RWPE2 (cell line): ENCODE measurements at regions not wholly inside any gene's neighbourhood (a gene's known extent, or its start where the extent isn't known, plus 50 kb on each side); places are given as distances from the start of the nearest gene placed in this dataset.
"Not testable (repeated sequence)": the region's sequence is repeated elsewhere in the genome, so short reads cannot be mapped to it uniquely, and the experiment has no call there.

Source experiments
- ATAC-seq: fragments of 200-7000 bp; cut with Tn5 transposase; 3 replicates; pipeline ENCODE4 v1.9.1; 2021; ENCODE audit warnings: low read depth
- DNase-seq: peaks from one replicate; pipeline ENCODE4 v3.0.0-alpha.2; 2020; ENCODE audit warnings: low spot score
- H3K27ac ChIP-seq: fragments of 450-650 bp; 2 replicates; pipeline ENCODE4 v1.5.1; 2017; ENCODE audit warnings: mild to moderate bottlenecking; ENCODE audit not compliant: poor library complexity, severe bottlenecking
- H3K27me3 ChIP-seq: fragments of 250-450 bp; sonication (Bioruptor Pico); 2 replicates; pipeline ENCODE4 v1.5.1; 2021; ENCODE audit warnings: mild to moderate bottlenecking, moderate library complexity; ENCODE audit not compliant: insufficient read depth, poor library complexity, severe bottlenecking
- H3K36me3 ChIP-seq: fragments of 250-450 bp; sonication (Bioruptor Pico); 2 replicates; pipeline ENCODE4 v1.5.1; 2020; ENCODE audit warnings: low read depth, mild to moderate bottlenecking, moderate library complexity
- H3K4me1 ChIP-seq: fragments of 250-450 bp; sonication (Bioruptor Pico); 2 replicates; pipeline ENCODE4 v1.5.1; 2021; ENCODE audit warnings: mild to moderate bottlenecking, moderate library complexity; ENCODE audit not compliant: insufficient read depth, poor library complexity, severe bottlenecking
- H3K4me3 ChIP-seq: fragments of 250-450 bp; sonication (Bioruptor Pico); 2 replicates; pipeline ENCODE4 v1.5.1; 2021; ENCODE audit warnings: mild to moderate bottlenecking, moderate library complexity; ENCODE audit not compliant: severe bottlenecking
- H3K9me3 ChIP-seq: fragments of 250-450 bp; sonication (Bioruptor Pico); 2 replicates; pipeline ENCODE4 v1.5.1; 2021; ENCODE audit warnings: mild to moderate bottlenecking, moderate library complexity; ENCODE audit not compliant: severe bottlenecking
- CTCF ChIP-seq: fragments of 450-650 bp; IDR thresholded peaks from one replicate; pipeline ENCODE4 v1.5.1; 2017; ENCODE audit warnings: mild to moderate bottlenecking, moderate library complexity; ENCODE audit not compliant: poor library complexity, severe bottlenecking

DNA sequence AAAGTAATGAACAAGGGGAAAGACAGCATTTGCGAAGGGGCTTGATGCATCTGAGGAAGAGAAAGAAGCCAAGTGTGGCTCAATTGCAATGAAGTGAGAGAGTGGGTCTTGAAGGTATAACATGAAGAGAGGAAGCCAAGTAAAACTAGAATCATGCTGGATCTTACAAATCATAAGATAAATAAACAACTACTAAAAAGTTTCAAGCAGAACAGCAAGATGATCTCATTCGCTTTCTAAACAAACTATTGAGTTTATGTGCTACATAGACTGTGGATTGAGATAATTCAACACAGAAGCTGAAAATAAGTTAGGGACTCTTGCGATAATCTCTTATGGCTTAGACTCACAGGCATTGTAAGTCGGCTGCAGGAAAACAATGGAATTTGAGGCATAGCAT lies 1310.5 kb upstream of the NRXN1 start:
- no peaks in the 10 kb centered on the region for H3K4me1 ChIP-seq
- no peak overlapping the region for H3K27ac ChIP-seq
- no peaks in the 10 kb centered on the region for H3K36me3 ChIP-seq
- no peaks in the 10 kb centered on the region for H3K9me3 ChIP-seq
- no peaks in the 10 kb centered on the region for H3K27me3 ChIP-seq
- TF ChIP-seq CTCF, result no peak
- DNase-seq (no peak), ATAC-seq (no peak)
- no peak overlapping the region for H3K4me3 ChIP-seq

- Histone ChIP-seq H3K9me3 (no peaks in the 10 kb centered on the region), H3K27ac (no peak overlapping the region), H3K27me3 (no peaks in the 10 kb centered on the region), H3K4me1 (no peaks in the 10 kb centered on the region), H3K36me3 (no peaks in the 10 kb centered on the region), H3K4me3 (no peak overlapping the region)
- ATAC-seq, result no peak
- TF ChIP-seq CTCF, result no peak
- DNase-seq, result no peak
Observed at GRCh38 chr2:52341732-52342131, 1309.8 kb upstream of the NRXN1 start.

DNA sequence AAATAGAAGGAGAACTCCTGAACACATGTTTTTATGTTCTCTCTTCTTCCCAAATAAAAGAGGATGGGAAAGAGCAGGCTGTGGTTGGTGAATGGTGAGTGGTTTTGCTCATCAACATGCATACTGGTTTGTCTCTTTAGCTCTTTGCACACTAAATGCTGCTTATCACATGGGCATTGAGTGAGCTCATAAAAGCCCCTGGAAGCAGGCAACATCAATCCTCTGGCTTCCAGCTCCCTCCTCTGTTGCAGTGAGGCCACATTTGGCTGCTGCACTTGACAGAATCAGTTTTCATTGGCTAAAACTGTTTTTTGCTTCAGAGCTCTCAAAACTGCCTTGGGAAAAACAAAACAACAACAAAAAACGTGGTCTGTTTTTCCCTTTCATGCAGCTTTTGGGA lies 1308.2 kb upstream of the NRXN1 start:
- no peaks in the 10 kb centered on the region for H3K4me1 ChIP-seq
- TF ChIP-seq CTCF, result no peak
- no peaks in the 10 kb centered on the region for H3K36me3 ChIP-seq
- ATAC-seq, result no peak
- H3K27ac ChIP-seq, result no peak overlapping the region
- no peak overlapping the region for H3K4me3 ChIP-seq
- no peaks in the 10 kb centered on the region for H3K27me3 ChIP-seq
- DNase-seq, result no peak
- H3K9me3 ChIP-seq, result no peaks in the 10 kb centered on the region

DNA sequence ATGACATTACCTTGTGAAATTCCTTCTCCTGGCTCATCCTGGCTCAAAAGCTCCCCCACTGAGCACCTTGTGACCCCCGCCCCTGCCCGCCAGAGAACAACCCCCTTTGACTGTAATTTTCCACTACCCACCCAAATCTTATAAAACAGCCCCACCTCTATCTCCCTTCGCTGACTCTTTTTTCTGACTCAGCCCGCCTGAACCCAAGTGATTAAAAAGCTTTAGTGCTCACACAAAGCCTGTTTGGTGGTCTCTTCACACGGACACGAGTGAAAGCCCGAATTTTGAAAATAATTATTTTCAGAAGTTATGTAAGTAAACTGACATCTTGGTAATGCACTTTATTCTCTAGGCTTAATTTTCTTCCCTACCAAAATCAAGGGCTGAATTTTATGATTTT lies 1305.9 kb upstream of the NRXN1 start:
- H3K4me3 ChIP-seq, ATAC-seq, H3K27me3 ChIP-seq, H3K36me3 ChIP-seq, H3K27ac ChIP-seq, DNase-seq, H3K4me1 ChIP-seq, H3K9me3 ChIP-seq: not testable (repeated sequence)

GRCh38 chr2:52336951-52337350 lies 1305.0 kb upstream of the NRXN1 start:
- TF ChIP-seq CTCF, result no peak
- Histone ChIP-seq H3K4me3 (no peak overlapping the region), H3K27me3 (no peaks in the 10 kb centered on the region), H3K27ac (no peak overlapping the region), H3K9me3 (no peaks in the 10 kb centered on the region), H3K36me3 (no peaks in the 10 kb centered on the region), H3K4me1 (no peaks in the 10 kb centered on the region)
- DNase-seq (no peak), ATAC-seq (no peak)
